ENCODE measurements at regions not wholly inside any gene's neighbourhood (a gene's known extent, or its start where the extent isn't known, plus 50 kb on each side); places are given as distances from the start of the nearest gene placed in this dataset.
"Not testable (repeated sequence)": the region's sequence is repeated elsewhere in the genome, so short reads cannot be mapped to it uniquely, and the experiment has no call there.

- DNase-seq = no peak
Measured at GRCh38 chr5:17989036-17989435, 354.8 kb downstream of the TAF11L14 start.

- DNase-seq = no peak
Measured at GRCh38 chr5:17989567-17990563, 355.6 kb downstream of the TAF11L14 start.

GRCh38 chr5:17991775-17992174 is 357.5 kb downstream of the TAF11L14 start:
- DNase-seq = no peak

- DNase-seq = no peak
Measured at GRCh38 chr5:17992291-17992690, 358.0 kb downstream of the TAF11L14 start.

- no peak for DNase-seq
Measured at GRCh38 chr5:17995997-17996396, 361.7 kb downstream of the TAF11L14 start.

GRCh38 chr5:17999858-18000257 is 365.6 kb downstream of the TAF11L14 start:
- no peak for DNase-seq

GRCh38 chr5:18000744-18001143 is 366.5 kb downstream of the TAF11L14 start:
- no peak for DNase-seq

- no peak for DNase-seq
Measured at GRCh38 chr5:18003312-18003711, 369.1 kb downstream of the TAF11L14 start.

- no peak for DNase-seq
Measured at GRCh38 chr5:18003784-18004183, 369.5 kb downstream of the TAF11L14 start.

- not testable (repeated sequence) for DNase-seq
Measured at GRCh38 chr5:18006235-18006634, 372.0 kb downstream of the TAF11L14 start.

GRCh38 chr5:18008940-18009339 is 374.7 kb downstream of the TAF11L14 start:
- no peak for DNase-seq

GRCh38 chr5:18010053-18010452 is 375.8 kb downstream of the TAF11L14 start:
- DNase-seq = no peak

GRCh38 chr5:18018472-18018871 is 384.2 kb downstream of the TAF11L14 start:
- DNase-seq = no peak

GRCh38 chr5:18023275-18023674 is 389.0 kb downstream of the TAF11L14 start:
- DNase-seq = no peak

- DNase-seq = no peak
Measured at GRCh38 chr5:18023986-18024385, 389.7 kb downstream of the TAF11L14 start.

- no peak for DNase-seq
Measured at GRCh38 chr5:18024542-18024941, 390.3 kb downstream of the TAF11L14 start.

- DNase-seq = no peak
Measured at GRCh38 chr5:18027241-18027867, 393.1 kb downstream of the TAF11L14 start.

- no peak for DNase-seq
Measured at GRCh38 chr5:18028036-18028435, 393.8 kb downstream of the TAF11L14 start.

- DNase-seq = no peak
Measured at GRCh38 chr5:18032744-18033143, 398.5 kb downstream of the TAF11L14 start.

- no peak for DNase-seq
Measured at GRCh38 chr5:18036531-18036930, 402.3 kb downstream of the TAF11L14 start.

- no peak for DNase-seq
Measured at GRCh38 chr5:18037718-18038117, 403.5 kb downstream of the TAF11L14 start.

GRCh38 chr5:18043344-18043743 is 409.1 kb downstream of the TAF11L14 start:
- no peak for DNase-seq

GRCh38 chr5:18048449-18048848 is 414.2 kb downstream of the TAF11L14 start:
- no peak for DNase-seq

- no peak for DNase-seq
Measured at GRCh38 chr5:18050345-18050744, 416.1 kb downstream of the TAF11L14 start.

Measured in EL (cell line).